ENCODE measurements at regions not wholly inside any gene's neighbourhood (a gene's known extent, or its start where the extent isn't known, plus 50 kb on each side); places are given as distances from the start of the nearest gene placed in this dataset.

DNA sequence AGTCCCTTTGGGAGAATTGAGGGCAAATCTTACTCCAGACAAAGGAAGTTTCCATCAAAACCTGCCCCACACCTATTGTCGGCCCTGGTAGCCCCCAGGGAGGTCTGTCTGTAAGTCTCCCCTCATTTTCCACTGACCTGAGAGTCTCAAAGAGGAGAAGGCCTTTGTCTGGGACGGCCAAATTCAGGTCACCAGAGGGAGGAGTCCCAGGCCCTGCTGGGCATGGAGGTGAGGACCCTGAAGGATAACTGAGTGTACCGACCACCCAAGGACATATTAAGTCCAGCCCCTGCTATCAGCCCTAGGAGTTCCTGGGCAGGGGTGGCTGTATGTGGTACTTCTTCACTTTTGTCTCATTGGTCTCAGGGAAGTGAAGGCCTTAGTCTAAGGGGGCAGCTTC is 229.9 kb downstream of the FGF13 start:
- TF ChIP-seq, protein P1, sequence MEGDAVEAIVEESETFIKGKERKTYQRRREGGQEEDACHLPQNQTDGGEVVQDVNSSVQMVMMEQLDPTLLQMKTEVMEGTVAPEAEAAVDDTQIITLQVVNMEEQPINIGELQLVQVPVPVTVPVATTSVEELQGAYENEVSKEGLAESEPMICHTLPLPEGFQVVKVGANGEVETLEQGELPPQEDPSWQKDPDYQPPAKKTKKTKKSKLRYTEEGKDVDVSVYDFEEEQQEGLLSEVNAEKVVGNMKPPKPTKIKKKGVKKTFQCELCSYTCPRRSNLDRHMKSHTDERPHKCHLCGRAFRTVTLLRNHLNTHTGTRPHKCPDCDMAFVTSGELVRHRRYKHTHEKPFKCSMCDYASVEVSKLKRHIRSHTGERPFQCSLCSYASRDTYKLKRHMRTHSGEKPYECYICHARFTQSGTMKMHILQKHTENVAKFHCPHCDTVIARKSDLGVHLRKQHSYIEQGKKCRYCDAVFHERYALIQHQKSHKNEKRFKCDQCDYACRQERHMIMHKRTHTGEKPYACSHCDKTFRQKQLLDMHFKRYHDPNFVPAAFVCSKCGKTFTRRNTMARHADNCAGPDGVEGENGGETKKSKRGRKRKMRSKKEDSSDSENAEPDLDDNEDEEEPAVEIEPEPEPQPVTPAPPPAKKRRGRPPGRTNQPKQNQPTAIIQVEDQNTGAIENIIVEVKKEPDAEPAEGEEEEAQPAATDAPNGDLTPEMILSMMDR (IDR thresholded peaks at IDR 0.05), result no peak
- no peak for TF ChIP-seq POLR2A (IDR thresholded peaks at IDR 0.05)
- no peak for TF ChIP-seq POLR2AphosphoS5 (IDR thresholded peaks at IDR 0.05)
